CD4-positive, alpha-beta T cell treated with Interleukin-6 for 4 hours (primary cell): ENCODE measurements at regions not wholly inside any gene's neighbourhood (a gene's known extent, or its start where the extent isn't known, plus 50 kb on each side); places are given as distances from the start of the nearest gene placed in this dataset.

Source experiments
- DNase-seq: peaks from one replicate; pipeline ENCODE4 v3.0.0-alpha.2; 2020; ENCODE audit warnings: mixed read lengths

DNA sequence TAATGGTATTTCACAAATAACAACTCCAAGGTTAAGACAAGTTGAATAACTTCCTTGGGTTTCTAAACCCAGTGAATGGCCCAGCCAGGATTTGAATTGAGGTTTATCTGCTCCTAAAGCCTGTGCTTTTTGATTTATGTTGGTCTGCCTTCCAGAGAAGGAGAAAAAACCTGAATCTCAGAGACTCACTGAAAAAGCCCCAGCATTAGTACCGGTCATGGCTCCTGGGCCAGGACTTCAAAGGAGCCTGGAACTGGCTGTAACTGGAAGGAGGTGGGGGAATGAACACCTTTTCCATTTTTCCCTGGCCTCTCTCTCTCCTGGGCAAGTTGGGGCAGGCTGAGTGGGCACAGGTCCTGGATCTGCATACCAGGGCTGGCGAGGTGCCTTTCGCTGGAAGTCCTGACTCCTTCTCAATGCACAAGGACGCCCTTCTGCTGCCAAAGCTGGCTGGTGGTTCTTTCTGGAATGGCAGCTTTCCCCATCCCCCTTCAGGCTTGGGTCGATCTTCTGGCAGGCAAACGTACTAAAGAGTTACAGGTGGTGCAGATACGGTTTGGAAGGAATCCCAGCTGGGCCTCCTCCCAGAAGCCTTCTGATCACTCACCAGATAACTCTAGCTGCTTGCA is 268.2 kb downstream of the PTEN start:
- no peak for DNase-seq

DNA sequence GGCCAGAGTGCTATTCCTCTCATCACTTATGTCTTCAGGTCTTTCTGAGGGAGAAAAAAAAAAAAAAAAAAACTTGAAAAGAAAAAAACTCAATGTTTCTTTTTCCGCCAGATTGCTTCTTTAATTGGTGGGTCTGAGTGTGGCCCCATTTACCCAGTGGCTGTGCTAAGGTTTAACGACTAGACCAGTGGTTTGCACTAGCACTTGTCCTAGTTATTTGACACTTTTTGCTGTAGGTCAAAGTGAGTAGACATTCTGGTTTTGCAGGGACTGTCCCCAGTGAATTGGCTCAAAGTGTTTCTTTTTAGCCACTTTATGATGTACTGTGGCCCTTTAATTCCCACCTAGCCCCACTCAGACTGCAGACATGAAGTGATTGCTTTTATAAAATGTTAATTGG is 273.3 kb downstream of the PTEN start:
- no peak for DNase-seq

DNA sequence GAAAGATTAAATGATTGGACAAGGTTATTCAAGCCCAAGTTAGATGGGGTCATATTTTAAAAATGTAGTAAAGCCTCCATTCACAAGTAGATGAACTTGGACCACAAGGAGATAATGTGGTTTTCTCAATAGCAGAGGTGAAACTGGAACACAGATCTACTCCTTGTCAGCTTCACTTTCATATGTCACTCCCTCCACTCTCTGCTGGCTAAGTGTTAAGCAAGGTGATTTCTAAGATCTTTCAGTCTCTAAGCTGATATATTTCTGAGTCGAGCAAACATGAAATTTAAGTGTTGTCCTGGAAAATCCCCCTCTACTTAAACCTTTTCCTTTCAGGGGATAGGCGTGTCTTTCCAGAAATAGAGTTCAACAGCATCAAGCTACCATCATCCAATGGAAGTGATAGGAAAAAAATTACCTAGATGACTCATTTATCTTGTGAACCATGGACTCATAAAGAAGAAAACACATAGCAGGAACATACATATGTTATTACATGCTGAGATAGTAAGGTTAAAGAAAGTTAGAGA is 275.0 kb downstream of the PTEN start:
- no peak for DNase-seq

DNA sequence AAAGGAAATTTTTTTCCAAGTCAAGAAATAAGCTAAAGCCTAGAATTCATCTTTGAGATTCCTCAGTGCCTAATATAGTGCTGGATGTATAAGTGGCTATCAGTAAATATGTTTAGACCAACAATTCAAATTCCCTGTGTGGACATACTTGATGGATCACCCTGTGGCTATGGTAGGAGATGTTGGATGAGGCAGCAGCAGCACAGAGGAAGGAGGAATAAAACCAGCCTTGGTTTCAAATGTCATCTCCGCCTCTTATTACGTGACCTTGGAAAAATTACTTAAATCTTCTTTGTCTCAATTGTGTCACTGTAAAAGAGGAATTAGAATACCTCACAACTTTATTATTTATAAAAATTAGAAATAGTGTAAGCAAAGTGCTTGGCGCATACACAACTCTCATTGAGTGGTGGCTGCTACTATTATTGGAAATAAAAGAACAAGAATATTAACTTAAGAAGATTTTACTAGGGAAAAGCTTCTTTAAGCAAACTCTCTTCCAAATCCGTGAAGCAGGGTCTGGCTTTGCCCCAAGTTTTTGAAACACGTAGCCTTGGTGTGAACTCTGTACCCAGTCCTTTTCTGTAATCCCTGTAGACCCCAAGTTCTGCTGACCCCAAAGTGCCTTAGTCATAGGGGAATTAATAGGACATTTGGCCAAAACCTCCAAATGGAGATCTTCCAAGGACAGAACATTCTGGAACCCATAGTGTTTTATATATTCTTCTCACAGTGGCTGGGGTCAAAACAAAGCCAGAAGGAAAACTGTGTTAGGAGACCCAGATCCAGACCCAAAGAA is 283.8 kb downstream of the PTEN start:
- DNase-seq: no peak

DNA sequence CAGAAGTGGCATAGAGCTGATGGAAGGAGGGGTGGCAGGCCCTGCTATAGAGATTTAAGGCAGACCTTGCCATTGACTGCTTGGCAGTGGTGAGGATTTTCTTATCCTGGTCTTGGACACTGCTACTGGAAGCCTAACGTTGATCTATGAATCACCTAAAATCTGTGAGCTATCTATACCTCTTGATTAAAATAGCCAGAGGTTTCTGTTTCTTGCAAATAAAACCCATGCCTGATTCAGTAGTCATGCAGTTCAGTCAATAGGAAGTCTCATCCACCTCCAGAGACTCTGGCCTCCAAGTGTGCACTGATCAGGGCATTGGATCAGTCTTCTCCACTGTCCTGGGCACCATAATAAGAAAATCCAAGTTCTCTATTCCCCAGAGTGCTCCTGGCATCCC is 286.5 kb downstream of the PTEN start:
- DNase-seq: no peak

DNA sequence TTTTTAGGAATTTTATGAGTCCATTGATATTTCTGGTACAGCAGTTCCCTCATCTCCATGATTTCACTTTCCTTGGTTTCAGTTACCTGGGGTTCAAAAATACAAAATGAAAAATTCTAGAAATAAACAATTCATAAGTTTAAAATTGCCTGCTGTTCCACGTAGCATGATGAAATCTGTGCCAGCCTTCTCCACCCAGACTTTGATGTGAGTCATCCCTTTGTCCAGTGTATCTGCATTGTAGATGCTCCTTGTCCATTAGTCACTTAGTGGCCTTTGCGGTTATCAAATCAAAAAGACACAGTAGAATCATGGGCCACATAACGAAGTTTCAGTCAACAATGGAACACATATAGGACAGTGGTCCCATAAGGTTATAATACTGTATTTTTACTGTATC is 286.9 kb downstream of the PTEN start:
- no peak for DNase-seq

DNA sequence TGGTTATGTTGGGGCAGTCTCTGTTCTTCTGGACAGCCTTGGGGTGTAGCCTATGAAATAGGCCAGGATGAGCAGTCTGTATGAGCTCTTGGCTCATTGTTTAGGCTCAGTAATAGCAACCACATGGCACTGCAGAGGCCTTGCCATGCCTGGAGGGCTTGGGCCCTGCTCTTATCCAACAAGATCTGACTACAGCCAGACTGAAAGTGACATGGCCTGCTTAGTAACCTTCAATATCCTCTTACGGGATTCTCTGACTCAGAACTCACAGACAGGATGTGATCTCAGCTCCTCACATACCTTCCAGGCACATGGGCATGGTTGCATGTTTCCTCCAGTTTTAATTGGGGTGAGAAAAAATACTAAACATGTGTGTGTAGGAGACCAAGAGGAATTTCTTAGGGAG is 289.3 kb downstream of the PTEN start:
- DNase-seq: peak; percentile 46

DNA sequence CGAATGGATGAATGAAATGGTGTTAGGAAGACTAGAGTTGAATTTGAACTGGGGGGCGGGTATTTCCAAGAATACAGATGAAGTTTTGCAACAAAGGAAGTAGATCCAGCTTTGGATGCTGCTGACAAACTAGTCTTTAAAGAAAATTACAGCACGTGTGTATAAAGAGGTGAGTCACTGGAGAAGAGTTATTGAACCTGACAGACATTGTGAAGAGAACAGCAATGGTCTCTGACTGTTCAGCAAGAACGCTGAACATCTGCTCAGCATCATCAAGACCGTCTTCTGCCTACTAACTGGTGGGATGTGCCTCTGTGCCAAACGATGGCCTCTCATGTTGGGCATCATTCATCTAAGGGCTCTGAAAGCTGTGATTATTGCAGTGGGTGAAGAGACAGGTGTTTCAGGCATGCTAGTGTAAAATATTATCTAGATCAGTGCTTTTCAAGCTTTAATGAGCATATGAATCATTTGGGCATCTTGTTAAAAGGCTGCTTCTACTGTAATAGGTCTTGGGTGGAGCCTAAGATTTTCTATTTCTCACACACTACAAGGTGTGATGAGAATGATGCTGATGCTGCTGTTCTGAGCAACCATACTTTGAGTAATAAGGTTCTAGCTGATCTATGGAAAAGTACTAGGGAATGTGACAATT is 291.3 kb downstream of the PTEN start:
- DNase-seq: no peak

DNA sequence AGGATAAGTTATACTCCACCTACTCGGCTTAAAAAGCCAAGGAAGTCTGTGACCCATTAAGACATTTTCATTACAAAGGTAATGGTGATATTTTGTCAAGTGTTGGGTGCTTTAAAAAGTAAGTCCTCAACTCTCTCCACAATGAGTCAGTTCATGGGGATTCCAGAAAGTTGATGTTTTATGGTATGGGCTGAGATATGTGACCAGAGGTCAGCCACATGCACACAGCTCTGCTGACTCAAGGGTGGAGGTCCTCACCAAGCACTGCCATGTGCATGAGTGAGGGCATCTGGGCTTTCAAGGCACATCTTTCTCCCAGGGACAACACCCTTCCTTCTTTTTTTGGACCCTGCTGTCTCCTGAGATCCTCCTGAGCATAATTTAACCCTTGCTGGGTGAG is 292.9 kb downstream of the PTEN start:
- no peak for DNase-seq

DNA sequence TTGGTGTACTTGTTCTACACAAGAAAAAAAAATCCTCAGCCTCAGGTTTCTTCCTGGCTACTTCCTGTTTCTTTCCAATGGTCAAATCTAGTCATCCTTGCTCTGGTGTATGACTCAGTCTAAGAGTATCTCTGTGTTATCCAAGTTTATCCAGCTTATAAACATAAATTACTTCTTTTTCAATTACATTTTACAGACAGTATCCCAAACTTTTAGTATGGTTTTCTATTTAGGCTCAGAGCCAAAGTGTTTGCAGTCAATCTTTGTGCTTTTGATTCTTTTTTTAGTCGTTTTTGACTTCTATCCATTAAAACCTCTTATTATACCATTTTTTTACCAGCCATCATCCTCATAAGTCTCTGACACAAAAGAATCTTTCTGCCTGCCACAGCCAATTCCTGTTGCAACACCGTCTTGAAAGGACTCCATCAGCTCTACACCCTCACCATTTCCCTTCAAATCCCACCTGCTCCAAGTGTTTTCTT is 294.6 kb downstream of the PTEN start:
- no peak for DNase-seq

DNA sequence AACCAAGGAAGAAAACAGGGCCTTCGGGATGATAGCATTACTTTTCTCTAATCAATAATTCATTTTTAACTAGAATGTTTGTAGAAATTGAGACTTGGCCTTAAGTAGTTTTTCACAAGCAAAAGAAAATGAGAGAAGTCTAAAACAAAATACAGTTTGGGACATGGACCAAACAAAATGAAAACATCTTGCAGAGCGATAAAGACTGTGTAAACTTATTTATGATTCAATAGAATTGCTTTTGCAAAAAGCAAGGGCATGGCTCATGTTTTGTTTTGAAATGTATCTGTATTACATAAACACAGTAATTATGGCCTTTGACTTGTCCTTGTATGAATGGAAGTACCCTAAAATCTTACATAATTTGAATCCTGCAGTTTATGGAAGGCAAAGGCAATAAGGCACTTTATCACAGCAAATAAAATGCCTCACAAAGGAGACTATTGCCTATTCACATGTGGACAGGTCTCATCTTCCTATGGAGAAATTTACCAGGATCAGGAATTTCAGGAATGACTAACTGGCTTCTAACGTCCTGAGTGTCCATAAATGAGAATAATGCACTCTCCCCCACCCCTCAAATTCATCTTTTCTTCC is 295.2 kb downstream of the PTEN start:
- DNase-seq: no peak

DNA sequence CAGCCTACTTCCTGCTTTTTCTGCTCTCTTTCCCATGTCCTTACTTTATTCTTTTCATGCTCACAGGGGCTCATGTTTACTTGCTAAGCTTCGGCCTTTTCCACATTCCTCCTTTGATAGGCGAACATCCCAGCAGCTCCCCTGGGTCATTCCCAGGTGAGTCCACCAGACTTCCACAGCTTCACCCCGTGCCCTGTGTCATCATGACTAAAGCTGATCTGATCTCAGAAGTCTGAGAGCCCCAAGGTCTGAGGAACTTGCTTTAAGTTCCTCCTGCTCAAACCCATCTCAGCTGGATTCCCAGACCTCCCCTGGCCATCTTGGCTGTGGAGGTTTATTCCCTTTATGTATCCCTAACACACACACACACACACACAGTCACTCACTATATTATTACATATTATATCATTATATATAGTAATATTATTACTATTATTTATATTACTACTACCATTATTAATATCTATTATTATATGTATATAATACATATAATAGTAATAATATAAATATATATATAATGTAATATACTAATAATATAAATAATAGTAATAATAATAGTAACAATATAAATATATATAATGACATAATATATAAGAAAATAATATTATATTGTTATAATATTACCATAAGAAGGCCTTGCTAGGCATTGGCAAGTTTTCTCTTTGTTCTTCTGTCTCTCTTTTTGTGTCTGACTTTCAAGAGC is 295.9 kb downstream of the PTEN start:
- DNase-seq: no peak

DNA sequence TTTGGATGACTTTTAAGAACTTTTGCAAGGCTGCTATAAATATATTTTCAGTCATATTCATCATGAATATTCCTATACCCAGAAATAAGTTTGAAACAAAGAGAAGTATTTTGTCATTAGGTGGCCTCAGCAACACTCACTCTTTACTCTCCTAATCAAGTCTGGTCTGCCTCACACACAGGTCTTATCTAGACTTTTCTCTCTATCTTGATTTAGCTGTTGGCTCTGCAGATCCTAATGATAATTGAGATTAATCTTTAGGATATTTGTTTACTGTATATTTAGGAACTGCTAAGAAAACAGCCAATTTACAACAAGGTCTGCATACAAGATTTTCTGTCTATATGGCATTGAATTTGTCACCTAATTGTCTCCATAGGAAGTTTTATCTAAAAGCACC is 297.6 kb downstream of the PTEN start:
- no peak for DNase-seq

DNA sequence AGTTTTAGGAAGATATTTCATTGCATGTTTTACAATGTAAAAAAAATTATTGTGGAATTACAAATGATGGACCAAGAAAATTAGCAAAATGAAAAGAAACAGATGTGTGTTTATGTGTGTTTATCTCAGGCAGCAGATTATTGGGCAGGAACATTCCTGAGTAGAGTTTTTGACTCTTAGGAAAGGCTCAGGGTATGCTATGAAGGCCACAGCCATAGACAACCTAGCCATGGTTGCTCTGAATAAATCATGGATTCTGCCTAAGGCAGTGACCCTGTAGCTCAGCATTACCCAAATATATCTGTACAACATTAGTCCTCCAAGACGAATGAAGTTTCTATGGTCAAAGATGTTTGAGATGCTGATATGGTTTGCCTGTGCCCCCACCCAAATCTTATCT is 298.3 kb downstream of the PTEN start:
- no peak for DNase-seq

DNA sequence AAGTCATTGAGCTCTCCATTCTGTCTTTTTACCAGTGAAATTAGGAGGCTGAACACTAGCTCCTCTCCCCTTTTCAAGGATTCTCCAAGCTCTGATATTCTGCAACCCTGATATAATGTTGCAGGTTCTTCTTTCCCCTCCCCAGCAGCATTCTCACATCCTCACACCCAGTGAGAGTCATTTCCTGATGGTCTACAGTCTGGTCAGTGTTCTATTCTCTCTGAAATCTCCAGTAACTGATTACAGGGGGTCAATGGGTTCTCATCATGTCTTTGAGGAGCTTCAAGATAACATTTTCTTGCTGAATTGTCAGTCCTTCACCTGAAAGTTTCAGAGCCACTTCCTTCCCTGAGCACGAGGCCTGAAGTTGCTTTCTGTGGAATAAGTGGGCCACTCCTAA is 299.4 kb downstream of the PTEN start:
- no peak for DNase-seq

DNA sequence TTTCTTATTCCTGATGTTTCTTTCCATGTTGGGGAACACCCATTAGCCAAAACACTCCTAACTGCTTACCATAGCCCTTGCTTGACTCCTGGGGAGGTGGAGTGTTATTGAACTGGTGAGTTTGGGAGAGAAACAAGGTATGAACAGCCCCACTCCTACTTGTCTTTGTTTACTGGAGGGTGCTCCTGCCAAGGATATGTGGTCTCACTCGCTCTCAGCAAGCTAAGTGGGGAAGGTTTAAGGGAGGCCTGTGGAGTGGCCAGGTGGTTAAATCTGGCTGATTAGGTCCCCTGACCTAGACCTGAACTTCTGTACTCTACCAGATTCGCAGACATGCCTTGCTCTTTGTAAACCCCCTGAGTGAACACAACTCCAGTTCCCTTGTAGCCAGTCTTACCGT is 300.1 kb downstream of the PTEN start:
- DNase-seq: no peak

DNA sequence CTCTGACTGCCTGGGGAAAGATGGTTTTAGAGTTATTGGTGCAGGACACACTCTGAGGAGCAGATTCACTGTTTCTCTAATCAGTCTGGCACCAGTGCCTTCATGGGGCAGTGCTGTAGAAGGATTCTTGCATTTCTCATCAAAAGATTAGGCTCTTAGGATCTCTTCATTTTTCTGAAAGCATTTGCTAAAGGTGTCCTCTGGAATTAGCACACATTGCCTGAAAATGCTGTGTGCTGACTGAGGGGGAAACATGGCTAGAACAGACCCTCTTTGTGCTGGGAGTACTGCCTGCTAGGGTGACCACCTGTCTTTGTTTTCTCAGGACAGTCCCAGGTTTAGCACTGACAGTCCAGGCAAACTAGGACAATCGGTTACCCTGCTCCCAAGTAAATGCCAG is 301.0 kb downstream of the PTEN start:
- no peak for DNase-seq

DNA sequence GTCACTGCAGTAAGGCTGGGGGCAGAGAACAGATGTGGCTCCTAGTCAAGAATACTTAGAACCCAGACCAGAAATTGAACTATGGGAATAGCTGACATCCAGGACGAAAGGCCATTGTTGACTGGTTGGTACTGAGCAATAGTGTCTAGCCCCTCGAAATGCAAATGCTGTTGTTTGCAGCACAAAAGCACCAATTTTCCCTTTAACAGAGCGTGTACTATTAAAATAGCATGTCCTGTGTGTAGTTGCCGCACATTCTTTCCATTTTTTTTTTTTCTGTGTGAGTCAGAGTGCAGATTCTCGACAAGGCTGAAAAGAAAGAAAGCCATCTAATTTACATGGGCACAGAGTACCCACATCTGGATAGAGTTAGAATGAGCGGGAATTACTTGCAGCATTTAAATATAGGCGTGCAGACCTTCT is 302.4 kb downstream of the PTEN start:
- DNase-seq: no peak

DNA sequence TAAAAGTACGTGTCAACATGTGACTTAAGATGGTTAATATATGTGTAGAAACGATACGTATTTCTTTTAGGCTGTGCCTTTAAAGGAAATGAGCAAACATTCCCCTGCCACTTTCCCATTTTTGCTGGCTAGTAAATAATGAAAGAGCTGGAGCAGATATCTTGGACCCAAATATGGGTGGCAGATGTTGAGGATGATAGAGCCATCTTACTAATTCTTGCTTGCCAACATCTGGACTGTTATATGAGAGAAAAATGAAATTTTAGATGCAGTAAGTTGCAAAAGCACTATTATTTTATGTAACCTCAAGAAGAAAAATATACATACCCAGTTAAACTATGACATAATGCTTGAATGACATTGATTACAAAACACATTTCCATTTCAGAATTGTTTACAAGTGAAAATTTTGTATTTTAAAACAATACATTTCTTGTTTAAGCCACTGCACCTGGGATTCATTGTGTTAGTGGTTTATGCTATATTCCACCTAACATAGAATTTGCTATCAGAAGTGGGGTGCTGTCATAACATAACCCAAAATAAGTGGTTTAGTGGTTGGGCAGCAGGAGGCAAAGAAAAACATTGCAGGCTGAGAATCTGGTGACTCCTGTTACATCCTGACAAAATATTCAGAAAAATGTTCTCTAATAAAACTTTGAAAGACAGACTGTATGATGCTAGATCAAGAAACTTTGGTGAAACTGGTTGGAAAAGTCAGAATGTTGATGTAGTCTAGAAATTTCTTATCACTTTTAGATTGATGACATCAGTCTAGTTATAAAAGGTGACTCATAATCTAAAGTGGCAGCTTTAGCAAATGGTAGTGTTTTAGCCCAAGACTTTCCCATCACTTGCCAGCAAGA is 305.0 kb downstream of the PTEN start:
- DNase-seq: no peak

DNA sequence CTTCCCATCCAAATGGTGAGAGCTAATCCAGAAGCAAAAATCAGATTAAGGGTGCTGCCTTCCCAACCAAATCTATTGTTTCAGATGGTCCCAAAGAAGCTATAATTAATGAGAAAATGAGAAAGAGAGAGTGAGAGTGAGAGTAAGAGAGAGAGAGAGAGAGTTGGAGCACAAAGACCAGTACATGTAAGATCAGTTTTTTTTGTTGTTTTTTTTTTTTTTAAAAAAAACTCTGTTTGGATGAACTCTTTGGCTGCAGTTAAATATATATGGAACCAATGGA is 305.6 kb downstream of the PTEN start:
- no peak for DNase-seq

DNA sequence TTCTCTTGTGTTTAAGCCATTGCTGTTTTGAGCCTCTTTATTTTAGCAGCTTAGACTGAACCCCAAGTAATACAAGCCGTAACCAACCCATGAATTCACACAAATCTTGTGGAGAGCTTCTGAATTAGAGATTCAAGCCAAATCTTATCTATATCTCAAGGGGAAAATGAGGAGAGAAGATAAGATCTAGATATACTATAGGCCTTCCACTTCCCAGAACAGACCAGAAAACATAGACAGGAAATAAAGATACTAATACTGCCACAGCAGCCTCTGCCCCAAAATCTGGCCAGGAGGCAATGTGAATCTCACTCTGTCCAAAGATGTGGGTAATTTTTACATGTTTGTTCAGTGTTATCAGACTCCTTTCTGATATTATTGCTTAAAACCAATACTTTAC is 307.2 kb downstream of the PTEN start:
- no peak for DNase-seq

DNA sequence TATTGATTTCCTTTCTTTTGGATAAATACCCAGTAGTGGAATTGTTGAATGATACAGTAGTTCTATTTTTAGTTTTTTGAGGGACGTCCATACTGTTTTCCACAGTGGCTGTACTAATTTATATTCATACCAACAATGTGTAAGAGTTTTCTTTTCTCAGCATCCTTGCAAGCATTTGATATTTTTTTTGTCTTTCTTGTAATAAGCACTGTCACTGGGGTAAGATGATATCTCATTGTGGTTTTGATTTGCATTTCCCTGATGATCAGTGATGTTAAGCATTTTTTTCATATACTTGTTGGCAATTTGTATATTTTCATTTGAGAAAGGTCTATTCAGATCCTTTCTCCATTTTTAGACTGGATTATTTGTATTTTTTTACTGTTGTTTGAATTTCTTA is 308.7 kb downstream of the PTEN start:
- DNase-seq: no peak
